GM12878 (cell line): ENCODE measurements at regions not wholly inside any gene's neighbourhood (a gene's known extent, or its start where the extent isn't known, plus 50 kb on each side); places are given as distances from the start of the nearest gene placed in this dataset.

ENCODE experiments used
- CBX3 ChIP-seq: fragments of 200-600 bp; sonication (generic); IDR thresholded peaks from 2 replicates; pipeline ENCODE4 v1.6.1; 2016; ENCODE audit warnings: low read depth, borderline replicate concordance
- CHD2 ChIP-seq: IDR thresholded peaks from 2 replicates; pipeline ENCODE4 v1.6.1; 2011; ENCODE audit warnings: low read depth, low read length, improper control_type of control experiment, borderline replicate concordance
- MTA3 ChIP-seq: IDR thresholded peaks from 2 replicates; pipeline ENCODE4 v1.6.1; 2012; ENCODE audit warnings: low read length, inconsistent platforms, borderline replicate concordance
- NBN ChIP-seq: fragments of 450-650 bp; IDR thresholded peaks from 2 replicates; pipeline ENCODE4 v1.6.1; 2016
- POLR2A ChIP-seq: IDR thresholded peaks from 2 replicates; pipeline ENCODE4 v1.6.1; 2011; ENCODE audit warnings: low read depth, mild to moderate bottlenecking, low read length
- RCOR1 ChIP-seq: conservative IDR thresholded peaks from 2 replicates; pipeline ENCODE4 v1.6.1; 2012; ENCODE audit warnings: low read depth, low read length, improper control_type of control experiment
- RELA ChIP-seq: fragments of 450-650 bp; IDR thresholded peaks from 2 replicates; pipeline ENCODE4 v1.8.0; 2014; ENCODE audit warnings: borderline replicate concordance; ENCODE audit not compliant: partially characterized antibody
- SUZ12 ChIP-seq: fragments of 200-600 bp; sonication (generic); IDR thresholded peaks from one replicate; pipeline ENCODE4 v1.6.1; 2018; ENCODE audit warnings: antibody characterized with exemption, mild to moderate bottlenecking; ENCODE audit not compliant: unreplicated experiment
- TARDBP ChIP-seq: IDR thresholded peaks from 2 replicates; pipeline ENCODE4 v1.6.1; 2016; ENCODE audit warnings: borderline replicate concordance
- TF ChIP-seq, protein P1 (sequence below), 3 experiments: IDR thresholded peaks in 2 of 3; conservative IDR thresholded peaks in 1 of 3; 2 replicates each; pipeline ENCODE4 v1.5.1; 2011; ENCODE audit warnings: low read depth in 3 of 3, low read length in 3 of 3, mild to moderate bottlenecking in 3 of 3, control low read depth in 2 of 3, moderate library complexity in 2 of 3, inconsistent platforms in 1 of 3, mixed read lengths in 1 of 3; ENCODE audit not compliant: control insufficient read depth in 2 of 3, insufficient read depth in 1 of 3; ENCODE audit errors: extremely low read depth in 1 of 3

DNA sequence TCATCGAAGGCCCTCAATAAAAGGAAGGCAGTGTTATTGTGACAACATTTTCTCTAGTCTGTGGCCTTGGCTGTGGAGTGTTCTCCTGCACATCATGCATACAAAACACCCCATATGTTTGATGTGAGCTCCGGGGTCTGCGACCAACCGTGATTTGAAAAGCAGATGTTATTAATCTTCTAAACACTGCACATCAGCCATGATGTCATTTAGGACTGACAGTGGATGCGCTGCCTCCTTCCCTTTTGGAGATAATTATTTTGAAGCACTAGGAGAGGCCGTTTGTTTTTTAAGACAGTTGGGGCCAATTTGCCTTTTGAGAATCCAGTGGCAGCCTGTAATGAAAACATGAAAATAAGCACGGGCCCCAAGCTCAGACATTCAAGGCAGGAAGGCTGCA lies 1041.6 kb downstream of the BCL11B start:
- no peak for TF ChIP-seq NBN
- no peak for TF ChIP-seq RCOR1
- no peak for TF ChIP-seq POLR2A
- no peak for TF ChIP-seq CHD2
- TF ChIP-seq CBX3: no peak
- TF ChIP-seq RELA: no peak
- no peak for TF ChIP-seq TARDBP
- TF ChIP-seq, protein P1, sequence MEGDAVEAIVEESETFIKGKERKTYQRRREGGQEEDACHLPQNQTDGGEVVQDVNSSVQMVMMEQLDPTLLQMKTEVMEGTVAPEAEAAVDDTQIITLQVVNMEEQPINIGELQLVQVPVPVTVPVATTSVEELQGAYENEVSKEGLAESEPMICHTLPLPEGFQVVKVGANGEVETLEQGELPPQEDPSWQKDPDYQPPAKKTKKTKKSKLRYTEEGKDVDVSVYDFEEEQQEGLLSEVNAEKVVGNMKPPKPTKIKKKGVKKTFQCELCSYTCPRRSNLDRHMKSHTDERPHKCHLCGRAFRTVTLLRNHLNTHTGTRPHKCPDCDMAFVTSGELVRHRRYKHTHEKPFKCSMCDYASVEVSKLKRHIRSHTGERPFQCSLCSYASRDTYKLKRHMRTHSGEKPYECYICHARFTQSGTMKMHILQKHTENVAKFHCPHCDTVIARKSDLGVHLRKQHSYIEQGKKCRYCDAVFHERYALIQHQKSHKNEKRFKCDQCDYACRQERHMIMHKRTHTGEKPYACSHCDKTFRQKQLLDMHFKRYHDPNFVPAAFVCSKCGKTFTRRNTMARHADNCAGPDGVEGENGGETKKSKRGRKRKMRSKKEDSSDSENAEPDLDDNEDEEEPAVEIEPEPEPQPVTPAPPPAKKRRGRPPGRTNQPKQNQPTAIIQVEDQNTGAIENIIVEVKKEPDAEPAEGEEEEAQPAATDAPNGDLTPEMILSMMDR (IDR thresholded peaks at IDR 0.05 in 2 of 3, conservative IDR thresholded peaks at IDR 0.05 in 1 of 3; ENCODE audit: control insufficient read depth in 2 of 3, extremely low read depth in 1 of 3, insufficient read depth in 1 of 3, low read depth in 3 of 3, low read length in 3 of 3): no peak
- TF ChIP-seq SUZ12: no peak
- TF ChIP-seq MTA3: no peak
